AG09309 (cell line): ENCODE measurements at regions not wholly inside any gene's neighbourhood (a gene's known extent, or its start where the extent isn't known, plus 50 kb on each side); places are given as distances from the start of the nearest gene placed in this dataset.

ENCODE experiments used
- DNase-seq: peaks from one replicate; pipeline ENCODE4 v3.0.0-alpha.2; 2010; ENCODE audit warnings: low read depth
- H3K4me3 ChIP-seq: 2 replicates; pipeline ENCODE4 v1.5.1; 2011; ENCODE audit warnings: mild to moderate bottlenecking, low read depth, low read length, moderate library complexity; ENCODE audit not compliant: control insufficient read depth
- TF ChIP-seq, protein P1 (sequence below): IDR thresholded peaks from 2 replicates; pipeline ENCODE4 v1.5.1; 2011; ENCODE audit warnings: mild to moderate bottlenecking, low read depth, low read length, inconsistent platforms; ENCODE audit not compliant: insufficient read depth, control insufficient read depth; ENCODE audit errors: missing control alignments

- DNase-seq: no peak
- no peak overlapping the region for H3K4me3 ChIP-seq
- TF ChIP-seq, protein P1, sequence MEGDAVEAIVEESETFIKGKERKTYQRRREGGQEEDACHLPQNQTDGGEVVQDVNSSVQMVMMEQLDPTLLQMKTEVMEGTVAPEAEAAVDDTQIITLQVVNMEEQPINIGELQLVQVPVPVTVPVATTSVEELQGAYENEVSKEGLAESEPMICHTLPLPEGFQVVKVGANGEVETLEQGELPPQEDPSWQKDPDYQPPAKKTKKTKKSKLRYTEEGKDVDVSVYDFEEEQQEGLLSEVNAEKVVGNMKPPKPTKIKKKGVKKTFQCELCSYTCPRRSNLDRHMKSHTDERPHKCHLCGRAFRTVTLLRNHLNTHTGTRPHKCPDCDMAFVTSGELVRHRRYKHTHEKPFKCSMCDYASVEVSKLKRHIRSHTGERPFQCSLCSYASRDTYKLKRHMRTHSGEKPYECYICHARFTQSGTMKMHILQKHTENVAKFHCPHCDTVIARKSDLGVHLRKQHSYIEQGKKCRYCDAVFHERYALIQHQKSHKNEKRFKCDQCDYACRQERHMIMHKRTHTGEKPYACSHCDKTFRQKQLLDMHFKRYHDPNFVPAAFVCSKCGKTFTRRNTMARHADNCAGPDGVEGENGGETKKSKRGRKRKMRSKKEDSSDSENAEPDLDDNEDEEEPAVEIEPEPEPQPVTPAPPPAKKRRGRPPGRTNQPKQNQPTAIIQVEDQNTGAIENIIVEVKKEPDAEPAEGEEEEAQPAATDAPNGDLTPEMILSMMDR: no peak
Measured at GRCh38 chr6:54578261-54578660, 268.3 kb upstream of the FAM83B start.

DNA sequence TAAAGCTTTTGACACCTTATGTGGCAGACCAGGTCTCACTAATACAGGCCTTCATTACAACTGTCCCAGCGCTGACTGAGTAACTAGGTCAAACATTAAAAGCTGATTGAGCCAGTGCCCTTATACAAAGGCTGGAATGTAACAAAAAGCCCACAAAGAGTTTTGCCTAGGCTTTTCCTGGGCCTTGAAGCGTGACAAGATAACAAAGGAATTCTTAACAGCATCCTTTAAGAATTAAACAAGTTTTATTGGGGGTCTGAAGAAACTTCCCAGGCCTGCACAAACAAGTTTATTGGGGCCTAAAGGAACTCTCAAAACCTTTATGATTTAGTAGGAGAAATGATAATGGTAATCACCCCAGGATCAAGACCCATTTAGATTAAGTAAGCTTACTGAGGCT lies 267.6 kb upstream of the FAM83B start:
- peak; percentile 46 for DNase-seq
- H3K4me3 ChIP-seq: no peak overlapping the region
- TF ChIP-seq, protein P1: no peak

- DNase-seq: peak; percentile 68
- TF ChIP-seq, protein P1: no peak
- no peak overlapping the region for H3K4me3 ChIP-seq
Measured at GRCh38 chr6:54586251-54586650, 260.3 kb upstream of the FAM83B start.

DNA sequence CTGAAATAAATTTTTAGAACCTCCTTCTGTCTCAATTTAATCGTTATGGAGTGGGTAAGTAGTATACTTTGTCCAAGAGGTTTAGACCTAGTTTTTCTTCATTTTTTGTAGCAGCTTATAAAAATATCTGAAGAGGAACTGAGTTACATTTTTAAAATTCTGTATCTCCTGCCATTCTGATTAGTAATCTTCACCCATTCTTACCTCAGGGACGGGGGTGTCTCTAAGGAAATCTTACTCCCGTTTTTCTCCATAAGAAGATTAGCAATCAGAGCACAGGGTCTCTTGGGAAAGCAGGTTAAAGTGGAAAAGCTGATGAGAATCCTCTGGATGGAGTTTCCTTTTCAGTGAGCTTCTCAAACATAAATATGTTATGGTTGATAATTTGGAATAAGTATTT lies 259.3 kb upstream of the FAM83B start:
- TF ChIP-seq, protein P1: no peak
- DNase-seq: no peak

DNA sequence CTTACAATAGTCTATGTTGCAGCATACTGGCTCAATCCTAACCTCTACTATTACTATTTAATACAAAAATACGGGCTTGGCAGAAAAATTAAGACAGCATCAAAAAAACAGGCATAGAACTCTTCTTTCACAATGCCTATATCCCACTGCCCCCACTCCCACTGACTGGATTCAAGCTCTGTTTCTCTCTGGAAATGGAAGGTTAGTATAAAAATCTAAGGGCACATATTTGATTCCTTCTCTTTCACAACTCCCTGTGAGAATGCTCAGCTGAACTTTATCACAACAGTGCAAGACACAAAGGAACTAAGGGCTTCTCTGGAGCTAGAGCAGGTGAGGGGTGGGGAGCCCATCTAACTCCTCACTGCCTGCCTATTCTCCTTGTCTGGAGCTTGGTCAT lies 258.4 kb upstream of the FAM83B start:
- no peak overlapping the region for H3K4me3 ChIP-seq
- no peak for DNase-seq
- TF ChIP-seq, protein P1: no peak

More for the DNA sequence above, 259.3 kb upstream of the FAM83B start:
- H3K4me3 ChIP-seq: no peak overlapping the region

GRCh38 chr6:54595844-54596243 lies 250.7 kb upstream of the FAM83B start:
- H3K4me3 ChIP-seq: no peak overlapping the region
- TF ChIP-seq, protein P1: no peak
- DNase-seq: peak; percentile 41

DNA sequence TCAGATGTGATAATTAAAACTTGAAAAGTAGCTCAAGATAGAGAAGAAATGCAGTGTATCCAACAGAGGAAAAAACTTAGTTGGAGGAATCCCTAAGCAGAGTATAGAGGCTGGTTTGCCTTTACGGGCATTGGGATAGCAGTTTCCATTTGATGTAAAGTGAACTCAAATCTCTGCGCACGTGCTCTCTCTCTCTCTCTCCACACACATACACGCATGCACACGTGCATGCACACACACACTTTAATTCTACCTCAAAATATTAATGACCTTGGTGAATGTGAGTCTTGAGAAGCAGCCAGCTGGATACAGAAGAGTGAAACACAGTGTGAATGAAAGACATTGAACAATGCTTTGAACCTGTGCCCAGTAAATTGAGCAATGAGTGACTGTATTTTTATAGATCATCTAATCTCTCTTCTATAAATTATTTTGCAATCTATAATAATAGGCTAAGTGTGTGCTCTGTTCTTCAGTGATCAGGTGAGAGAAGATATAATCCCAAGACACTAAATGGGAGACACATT lies 247.7 kb upstream of the FAM83B start:
- peak; percentile 32 for DNase-seq
- H3K4me3 ChIP-seq: no peak overlapping the region
- TF ChIP-seq, protein P1: no peak
